GM19023 (cell line): ENCODE measurements at regions not wholly inside any gene's neighbourhood (a gene's known extent, or its start where the extent isn't known, plus 50 kb on each side); places are given as distances from the start of the nearest gene placed in this dataset.

Experiments
- ATAC-seq: cut with Tn5 transposase; IDR thresholded peaks from one replicate; pipeline ENCODE4 v1.9.1; 2021; ENCODE audit warnings: mild to moderate bottlenecking, moderate library complexity; ENCODE audit not compliant: unreplicated experiment

DNA sequence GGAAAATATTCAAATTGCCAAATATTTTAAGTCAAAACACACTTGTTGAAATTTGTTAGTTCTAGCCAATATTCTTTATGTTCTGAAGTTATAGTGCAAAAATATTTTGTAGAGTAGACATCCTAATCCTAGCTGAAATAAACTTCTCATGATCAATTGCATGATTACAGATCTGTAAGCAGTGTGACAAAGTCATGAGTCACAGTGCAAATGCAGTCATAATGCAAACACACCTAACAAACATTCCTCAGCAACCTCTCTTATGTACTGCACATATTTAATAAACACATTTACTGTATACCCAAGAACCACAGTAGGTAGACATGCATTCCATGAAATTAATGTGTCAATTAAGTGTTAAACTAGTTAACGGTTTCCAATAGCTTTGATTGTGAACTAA, 1857.4 kb downstream of the NCAM2 start:
- no peak for ATAC-seq

DNA sequence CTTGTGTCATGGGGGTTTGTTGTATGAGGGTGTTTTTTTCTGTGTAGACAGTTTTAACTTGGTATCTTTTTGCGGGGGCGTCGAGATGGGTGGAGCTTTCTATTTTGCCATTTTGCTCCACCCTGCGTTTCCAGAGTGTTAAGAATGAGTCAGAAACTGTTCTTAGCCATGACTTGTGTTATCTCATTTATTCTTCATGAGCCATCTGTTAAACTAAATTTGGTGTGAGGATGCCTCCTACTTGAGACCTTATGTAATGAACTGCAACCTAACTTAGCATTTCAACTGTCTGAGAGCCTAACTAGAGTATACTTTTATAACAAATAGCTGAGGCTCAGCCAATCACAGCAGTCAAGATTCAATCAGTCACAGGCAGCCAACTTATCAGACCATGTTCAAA, 1873.5 kb downstream of the NCAM2 start:
- no peak for ATAC-seq

DNA sequence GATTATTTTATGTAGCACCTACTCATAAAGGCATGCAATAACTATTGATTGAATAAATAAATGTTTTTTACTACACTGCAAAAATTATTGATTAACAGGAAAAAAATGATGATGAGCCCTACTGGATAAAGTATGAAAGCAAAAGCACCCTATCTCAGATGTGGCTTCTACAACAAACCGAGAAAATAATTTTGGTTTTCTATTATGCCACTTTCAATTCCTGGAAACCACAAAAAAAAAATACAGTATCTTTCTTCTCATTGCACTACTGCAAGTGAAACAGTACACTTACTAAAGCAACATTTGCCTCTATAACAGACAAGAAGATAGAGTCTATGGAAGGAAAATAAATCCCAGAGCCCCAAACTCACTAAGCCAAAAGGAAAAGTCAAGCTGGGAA, 1882.4 kb downstream of the NCAM2 start:
- no peak for ATAC-seq

DNA sequence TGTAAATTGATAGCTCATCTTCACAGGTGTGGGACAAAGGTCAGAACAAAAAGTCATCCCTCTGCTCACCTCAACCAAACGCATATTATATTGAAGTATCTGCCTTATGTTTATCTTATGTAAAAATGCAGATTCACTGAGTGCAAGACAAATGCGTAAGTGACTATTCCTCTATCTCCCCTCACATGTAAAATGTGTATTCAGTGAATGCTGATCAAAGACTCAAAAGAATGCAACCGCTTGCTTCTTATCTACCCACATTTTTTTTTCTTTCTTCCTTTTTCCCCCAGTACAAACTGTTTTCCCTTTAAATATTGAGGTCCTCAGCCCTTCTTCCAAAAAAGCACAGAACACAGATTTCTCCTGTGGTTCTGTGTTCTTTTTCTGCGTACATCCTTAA, 1882.9 kb downstream of the NCAM2 start:
- ATAC-seq: no peak

DNA sequence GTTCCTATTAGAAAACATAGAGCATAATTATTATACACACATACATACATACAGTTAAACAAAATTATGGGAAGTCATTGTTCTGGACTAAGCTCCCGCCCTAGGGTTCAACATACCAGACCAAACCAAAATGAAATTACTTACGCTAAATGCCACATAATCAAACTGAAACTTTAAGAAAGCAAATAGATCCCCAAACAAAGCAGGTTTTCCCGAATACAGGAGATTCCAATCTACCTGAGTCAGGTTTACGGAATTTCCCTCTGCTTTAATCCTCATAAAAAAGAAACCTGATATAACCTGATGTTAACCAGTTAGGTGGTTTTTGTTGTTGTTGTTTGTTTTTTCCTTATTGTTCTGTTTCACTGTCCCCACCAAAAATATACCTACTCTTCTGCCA, 1886.9 kb downstream of the NCAM2 start:
- ATAC-seq: no peak

DNA sequence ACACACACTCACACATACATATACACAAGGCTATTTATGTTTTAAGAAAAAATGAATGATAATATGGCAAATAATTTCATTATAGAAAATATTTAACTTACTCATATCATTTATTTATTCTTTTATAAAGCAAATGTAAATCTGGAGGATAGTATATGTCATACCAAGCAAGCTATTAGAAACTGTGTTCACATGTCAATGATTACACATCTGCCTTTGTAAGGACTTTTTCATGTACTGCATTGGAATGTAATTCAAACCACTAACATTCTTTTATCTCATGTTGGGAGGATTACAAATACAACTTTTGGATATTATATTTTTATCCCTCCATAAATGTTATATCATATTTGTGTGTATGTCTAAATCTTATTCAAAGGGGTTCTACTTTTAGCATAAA, 1887.4 kb downstream of the NCAM2 start:
- no peak for ATAC-seq

DNA sequence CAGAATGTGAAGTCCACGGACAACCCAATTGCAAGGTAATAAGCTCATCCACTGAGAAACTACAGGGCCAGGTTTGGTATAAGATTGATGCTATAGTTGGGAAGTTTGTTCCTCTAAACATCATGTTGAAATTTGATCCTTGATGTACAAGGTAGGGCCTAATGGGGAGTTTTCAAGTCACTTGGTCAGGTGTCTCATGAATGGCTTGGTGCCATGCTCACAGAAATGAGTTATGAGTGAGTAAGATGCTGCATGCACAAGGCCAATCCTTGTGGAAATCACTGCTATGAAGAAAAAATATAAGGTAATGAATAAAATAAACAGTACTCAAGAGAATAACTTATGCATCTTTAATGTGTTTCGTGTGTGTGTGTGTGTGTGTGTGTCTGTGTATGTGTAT, 1891.2 kb downstream of the NCAM2 start:
- no peak for ATAC-seq

DNA sequence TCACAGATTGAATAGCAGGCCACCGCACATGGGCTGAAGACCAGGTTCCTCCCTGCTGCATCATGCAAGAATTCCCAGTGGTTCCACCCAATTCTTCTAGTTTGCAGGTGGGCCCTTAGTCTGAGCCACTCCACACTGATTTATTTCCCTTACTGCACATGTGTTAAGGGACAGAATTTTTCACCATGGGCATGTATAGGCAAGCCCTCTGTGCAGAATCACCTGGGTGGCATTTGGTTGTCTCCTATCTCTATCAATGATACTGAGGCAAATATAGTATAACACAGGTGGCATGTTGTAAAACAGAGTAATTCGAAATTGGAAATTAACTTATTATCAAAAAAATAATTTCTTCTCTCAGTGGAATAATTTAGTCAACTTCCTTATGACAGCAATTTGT, 1892.4 kb downstream of the NCAM2 start:
- no peak for ATAC-seq

DNA sequence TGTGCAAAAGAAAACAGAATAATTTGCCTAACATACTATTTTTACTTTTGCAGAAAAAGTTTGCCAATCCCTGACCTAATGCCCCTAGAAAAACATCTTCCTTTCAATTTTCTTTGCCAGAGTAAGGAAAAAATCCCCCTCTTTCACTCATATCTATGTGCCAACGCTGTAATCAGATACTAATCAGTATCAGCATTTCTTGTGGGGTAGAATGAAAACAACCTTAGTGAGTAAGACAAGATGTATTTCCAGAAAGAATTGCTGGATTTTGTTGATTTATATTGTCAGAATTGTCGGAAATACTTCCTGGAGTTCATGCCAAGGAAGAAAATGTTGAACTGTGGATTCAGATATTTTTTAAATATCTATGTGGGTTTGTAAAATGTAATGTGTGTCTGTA, 1893.8 kb downstream of the NCAM2 start:
- no peak for ATAC-seq

DNA sequence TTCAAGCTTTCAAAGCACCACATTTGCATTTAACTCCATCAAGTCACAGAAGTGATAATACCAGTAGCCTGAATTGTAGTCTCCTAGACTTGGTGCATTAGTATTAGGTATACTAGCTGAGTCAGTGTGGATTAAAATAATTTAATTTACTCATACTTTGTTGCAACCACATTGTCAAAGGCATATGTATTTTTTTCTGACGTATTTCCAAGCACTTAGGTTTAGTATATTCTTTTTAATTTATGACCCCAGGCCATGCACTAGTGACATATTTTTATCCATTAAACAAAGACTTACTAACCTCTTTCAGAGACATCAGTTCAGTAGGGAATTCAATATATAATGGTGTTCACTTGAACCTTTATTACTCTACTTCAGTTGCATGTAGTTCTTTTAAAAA, 1894.5 kb downstream of the NCAM2 start:
- ATAC-seq: no peak

DNA sequence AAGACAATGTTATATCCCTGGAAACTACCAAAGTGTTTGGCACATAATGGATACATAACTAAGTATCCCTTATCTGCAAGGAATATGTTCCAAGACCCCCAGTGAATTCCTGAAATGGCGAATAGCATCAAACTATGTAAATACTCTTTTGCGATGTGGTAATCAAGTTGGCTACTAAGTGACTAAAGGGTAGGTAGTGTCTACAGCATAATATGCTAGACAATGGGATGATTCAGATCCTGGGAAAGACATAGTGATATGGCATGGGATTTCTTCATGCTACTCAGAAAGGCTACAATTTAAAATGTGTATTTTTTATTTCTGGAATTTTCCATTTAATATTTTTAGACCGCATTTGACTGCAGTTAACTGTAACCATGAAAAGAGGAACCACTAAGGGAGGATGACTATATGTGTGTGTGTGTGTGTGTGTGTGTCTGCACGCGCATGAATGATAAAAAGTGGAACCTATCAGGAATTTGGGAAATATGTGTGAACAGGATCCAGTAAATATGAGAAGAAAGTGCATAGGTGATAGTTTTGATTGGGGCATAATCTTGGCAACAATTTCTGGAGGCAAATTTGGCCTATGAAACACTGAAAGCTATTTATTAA, 1899.9 kb downstream of the NCAM2 start:
- ATAC-seq: no peak

DNA sequence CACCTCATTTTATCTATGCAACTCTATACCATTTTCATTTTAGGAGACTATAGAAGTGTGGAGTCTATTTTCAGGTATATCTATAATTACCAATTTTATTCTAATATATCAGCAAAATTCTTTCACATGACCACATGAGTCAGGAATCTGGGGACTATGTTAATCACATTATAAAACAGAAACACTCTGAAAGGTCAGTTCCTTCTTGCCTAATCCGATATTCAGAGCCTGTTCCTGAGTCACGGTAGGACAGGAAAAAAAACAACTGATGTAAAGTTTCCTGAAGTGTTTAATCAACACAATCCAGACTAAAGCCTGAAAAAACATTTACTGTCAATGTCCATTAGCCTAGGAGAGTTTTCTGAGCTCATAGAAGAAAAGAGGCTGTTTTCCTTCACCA, 1902.3 kb downstream of the NCAM2 start:
- no peak for ATAC-seq

DNA sequence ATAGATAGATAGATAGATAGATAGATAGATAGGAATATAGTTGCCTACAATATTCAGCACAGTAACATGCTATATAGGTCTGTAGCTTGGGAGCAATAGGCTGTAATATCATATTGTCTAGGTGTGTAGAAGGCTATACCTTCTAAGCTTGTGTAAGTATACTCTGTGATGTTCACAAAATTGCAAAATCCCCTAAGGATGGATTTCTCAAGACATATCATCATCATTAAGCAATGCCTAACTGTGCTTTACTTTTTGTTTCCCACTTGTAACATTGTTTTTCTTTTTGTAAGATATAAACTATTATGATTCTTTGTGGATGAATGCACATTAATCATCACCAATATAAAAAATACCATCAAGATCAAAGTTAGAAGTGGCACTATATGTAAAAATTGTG, 1905.6 kb downstream of the NCAM2 start:
- no peak for ATAC-seq

DNA sequence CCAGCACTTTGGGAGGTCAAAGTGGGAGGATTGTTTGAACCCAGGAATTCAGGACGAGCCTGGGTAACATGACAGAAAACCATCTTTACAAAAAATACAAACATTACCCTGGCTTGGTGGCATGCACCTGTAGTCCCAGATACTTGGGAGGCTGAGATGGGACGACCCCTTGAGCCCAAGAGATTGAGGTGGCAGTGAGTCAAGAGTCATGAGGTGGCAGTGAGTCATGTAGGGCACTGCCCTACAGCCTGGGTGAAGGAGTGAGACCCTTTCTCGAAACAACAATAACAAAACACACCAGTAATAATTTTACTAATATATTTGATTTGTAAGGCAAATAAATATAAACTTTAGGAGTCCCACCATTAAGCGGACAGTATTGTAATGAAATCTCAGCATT, 1906.2 kb downstream of the NCAM2 start:
- ATAC-seq: no peak

DNA sequence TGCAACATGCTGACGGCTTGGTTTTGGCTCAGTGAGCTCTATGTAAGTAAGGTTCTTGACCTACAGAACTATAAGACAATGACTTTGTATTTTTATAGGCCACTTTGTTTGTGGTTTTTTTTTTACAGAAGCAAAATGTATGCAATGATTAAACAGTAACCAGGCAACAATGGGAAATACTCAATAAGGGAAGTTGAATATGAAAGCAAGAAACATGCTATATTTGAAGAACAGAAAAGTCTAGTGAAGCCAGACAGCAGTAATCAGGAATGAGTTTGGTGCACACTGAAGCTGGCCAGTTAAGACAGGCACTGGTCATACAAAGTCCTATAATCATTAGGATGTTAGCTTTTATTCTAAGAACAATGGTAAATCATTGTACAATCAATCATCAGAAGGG, 1926.8 kb downstream of the NCAM2 start:
- ATAC-seq: no peak

DNA sequence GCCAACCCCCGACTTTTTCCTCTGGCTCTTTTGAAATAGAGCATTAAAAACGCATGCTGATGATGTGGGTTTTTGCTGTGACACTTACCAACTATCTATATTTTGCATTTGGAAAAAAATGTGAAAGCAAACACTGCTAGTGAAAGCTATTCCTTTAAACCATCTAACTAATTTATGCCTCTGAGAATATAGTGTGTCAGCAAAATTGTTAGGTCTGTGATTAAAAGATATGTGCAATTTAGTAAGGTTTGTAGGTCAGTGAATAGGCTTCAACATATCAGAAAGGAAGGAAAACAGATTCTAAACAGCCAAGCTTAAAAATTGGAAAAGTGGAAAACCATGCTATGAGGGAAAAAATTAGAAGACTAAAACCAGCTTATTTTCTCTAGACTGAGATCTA, 1929.3 kb downstream of the NCAM2 start:
- ATAC-seq: no peak

DNA sequence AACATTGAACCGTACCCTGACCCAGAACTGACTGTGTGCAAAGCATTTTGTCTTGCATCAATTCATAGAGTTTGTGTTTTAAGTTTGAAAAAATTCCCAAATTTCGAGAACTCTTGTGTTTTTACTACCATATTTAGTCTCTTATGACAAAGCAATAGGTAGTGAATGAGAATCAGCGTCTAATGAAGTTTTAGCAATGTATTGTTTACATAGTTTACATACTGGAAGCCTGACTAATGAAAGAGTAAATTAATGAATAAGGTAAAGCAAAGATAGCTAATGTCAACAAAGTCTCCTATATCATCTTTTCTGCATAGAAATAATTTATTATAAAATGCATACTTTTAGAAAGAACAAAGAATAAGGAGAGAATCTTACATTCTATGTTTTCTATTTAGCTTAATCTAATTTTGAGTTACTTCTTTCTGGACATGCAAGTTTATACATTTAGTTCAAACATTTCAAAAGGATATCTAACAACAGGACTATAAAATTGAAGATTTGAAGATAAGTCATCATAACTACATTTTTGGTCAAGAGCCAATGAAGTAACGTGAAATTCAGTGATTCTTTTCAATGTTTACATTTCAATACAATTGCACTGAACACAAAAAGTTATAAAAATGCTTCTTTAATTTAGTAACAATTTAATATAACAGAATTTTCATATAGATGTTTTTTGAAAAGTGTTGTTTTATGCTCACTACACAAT, 1943.7 kb downstream of the NCAM2 start:
- no peak for ATAC-seq

DNA sequence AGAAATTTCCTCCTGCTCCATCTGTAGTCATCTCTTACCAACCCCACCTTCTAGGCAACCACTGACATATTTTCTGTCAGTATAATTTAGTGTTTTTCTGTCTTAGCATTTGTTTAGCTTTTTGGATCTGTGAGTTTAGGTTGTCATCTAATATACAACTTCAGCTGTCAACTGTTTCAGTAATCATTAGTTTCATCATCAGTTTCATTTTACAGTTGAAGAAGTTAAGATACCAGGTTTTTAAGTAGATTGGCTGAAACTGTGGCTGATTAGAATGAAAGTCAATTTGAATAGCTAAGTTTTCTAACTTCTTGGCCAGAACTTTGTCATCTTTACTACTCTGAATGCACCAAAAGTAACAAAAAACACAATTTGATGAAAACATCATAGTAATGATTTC, 1957.3 kb downstream of the NCAM2 start:
- ATAC-seq: no peak

DNA sequence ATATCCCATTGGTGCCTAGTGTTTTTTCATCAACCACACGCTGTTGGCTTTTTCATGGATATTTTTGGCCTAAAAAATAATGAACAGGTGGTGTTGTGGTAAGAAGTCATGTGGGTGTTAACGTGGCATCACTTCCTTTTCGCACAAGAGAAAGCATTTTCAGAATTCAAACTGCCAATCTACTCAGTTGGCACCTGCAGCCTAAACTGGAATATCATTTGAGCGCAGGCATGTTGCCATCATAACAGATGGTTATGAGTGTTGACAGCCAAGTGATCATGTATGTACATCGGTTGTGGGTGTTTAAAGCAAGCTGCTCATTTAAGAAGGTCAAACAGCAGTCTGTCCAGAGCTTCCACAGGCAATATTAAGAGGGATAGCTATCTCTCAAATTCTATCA, 1963.0 kb downstream of the NCAM2 start:
- no peak for ATAC-seq

DNA sequence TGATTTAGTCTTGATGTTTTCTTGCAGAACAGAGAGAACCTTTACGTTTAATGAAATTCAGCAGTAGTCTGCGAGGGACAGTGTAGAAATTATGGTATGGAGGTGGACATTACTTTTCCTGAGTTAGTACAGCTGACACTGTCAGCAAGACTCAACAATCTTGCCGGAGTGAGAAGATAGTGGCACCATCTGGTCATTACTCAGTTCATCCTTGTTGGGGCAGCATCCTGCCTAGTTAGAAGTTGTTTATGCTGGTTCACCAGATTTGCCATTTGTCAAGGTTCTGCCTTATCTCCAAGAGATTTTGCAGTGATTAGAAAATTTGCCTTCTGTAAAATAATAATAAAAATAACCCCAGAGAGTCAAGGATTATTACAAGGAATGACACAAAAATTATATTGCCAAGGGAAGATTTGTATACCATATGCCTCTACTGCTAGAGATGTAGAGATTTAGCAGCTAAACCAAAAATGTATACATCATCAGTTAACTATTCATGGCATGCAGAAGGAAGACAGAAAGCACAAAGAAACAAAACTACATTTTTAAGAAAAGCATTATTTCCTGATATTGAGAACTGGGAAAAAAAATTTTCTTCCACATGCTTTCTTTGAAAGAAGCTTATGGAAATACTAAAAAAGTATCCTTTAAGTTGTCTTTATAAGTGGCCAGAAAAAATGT, 1967.4 kb downstream of the NCAM2 start:
- ATAC-seq: no peak

DNA sequence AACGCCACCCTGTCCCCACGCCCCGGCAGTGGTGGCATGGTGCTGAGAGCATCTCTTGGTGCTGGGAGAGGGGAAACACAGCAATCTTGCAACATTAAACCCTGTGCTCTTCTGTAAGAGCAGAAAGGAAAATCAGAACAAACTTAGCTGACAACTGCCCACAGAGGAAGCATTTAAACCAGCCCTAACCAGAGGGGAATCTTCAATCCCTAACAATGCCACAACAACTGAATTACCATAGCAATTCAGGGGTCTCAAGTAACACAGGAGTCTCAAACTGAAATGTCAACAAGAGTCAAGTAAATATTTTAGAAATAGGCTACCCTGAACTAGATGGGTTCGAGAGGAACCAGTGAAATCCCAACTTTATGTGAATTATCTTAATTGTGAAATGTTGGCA, 1983.6 kb downstream of the NCAM2 start:
- no peak for ATAC-seq

DNA sequence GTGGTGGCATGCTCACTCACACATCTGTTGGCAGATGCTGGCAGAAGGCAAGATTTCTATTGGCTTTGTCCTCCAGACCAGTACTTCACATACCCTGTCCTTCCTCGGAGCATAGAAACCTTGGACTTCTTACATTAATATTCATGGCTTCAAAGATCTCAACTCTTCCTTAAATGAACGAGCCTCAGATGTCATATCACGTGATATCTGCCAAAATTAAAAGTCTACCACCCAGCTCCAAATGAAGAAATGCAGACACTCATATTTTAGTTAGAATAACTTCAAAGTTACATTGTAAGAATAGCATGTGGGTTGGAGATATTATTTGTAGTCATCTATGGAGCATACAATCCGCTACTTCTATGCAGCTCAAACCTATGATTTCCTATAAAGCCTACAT, 1994.9 kb downstream of the NCAM2 start:
- no peak for ATAC-seq
